ENCODE measurements at regions not wholly inside any gene's neighbourhood (a gene's known extent, or its start where the extent isn't known, plus 50 kb on each side); places are given as distances from the start of the nearest gene placed in this dataset.

GRCh38 chr14:58873228-58873953, 235.6 kb downstream of the DACT1 start:
- TF ChIP-seq GATA2 (IDR thresholded peaks at IDR 0.05; ENCODE audit: low read depth, low read length) (no peak), GATA3 (IDR thresholded peaks at IDR 0.05; ENCODE audit: low read depth, low read length) (no peak)
